DND-41 (cell line): ENCODE measurements at regions not wholly inside any gene's neighbourhood (a gene's known extent, or its start where the extent isn't known, plus 50 kb on each side); places are given as distances from the start of the nearest gene placed in this dataset.

Source experiments
- CTCF ChIP-seq: IDR thresholded peaks from 2 replicates; pipeline ENCODE4 v1.5.1; 2012; ENCODE audit warnings: borderline replicate concordance, low read length, moderate library complexity, mild to moderate bottlenecking; ENCODE audit not compliant: poor library complexity, severe bottlenecking; ENCODE audit errors: extremely low read depth
- EZH2 ChIP-seq: IDR thresholded peaks from 3 replicates; pipeline ENCODE4 v1.6.1; 2012; ENCODE audit warnings: borderline replicate concordance, low read depth, mild to moderate bottlenecking, moderate library complexity, low read length, inconsistent platforms; ENCODE audit not compliant: severe bottlenecking

GRCh38 chr7:83738291-83738835 is 89.4 kb upstream of the SEMA3E start:
- no peak for TF ChIP-seq CTCF
- TF ChIP-seq EZH2: no peak
